ENCODE measurements at regions not wholly inside any gene's neighbourhood (a gene's known extent, or its start where the extent isn't known, plus 50 kb on each side); places are given as distances from the start of the nearest gene placed in this dataset.

DNA sequence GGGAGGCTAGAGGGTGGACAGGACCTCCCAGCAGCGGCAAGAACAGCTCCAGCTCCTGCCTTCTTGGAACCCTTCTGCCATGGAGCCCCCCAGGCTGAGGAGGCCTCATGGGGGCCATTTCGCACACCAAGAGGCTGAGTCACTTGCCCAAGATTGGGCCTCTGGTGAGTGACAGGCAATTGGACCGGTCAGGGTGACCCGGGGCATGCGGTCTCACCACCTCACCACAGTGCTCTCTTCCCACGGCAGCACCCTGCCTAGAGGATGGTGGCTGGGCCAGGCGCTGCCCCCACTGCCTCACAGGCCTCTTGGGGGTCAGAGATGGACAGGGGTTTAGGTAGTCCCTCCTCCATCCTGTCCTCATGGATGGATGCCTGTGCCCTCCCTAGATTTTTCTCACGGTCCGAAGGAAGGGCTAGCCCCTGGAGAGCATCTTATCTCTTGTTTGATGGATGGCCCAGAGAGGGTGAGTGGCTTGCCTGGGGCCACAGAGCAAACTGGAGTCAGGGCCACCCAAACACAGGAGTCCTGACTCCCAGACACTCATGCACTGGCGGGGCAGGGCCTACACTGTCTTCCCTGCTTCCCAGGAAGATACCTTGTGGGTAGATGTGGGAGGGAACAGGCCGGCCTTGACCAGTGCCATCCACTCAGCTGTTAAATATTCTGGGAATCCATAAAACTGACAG is 119.2 kb downstream of the INHBB start:
- H3K4me3 ChIP-seq (ENCODE audit: low read length) = no peak overlapping the region
- peaks cover 100% of the 10 kb centered on the region for H3K27me3 ChIP-seq (ENCODE audit: control insufficient read depth, insufficient read depth, low read length)
- peaks cover 12% of the 10 kb centered on the region for H3K4me1 ChIP-seq (ENCODE audit: control insufficient read depth, low read depth, low read length)
- no peak overlapping the region for H3K27ac ChIP-seq (ENCODE audit: low read length)
- no peak overlapping the region for H3K9ac ChIP-seq (ENCODE audit: low read length)
- no peaks in the 10 kb centered on the region for H3K36me3 ChIP-seq (ENCODE audit: control insufficient read depth, low read depth, low read length)
- no peaks in the 10 kb centered on the region for H3K9me3 ChIP-seq (ENCODE audit: control insufficient read depth, low read depth, low read length)

DNA sequence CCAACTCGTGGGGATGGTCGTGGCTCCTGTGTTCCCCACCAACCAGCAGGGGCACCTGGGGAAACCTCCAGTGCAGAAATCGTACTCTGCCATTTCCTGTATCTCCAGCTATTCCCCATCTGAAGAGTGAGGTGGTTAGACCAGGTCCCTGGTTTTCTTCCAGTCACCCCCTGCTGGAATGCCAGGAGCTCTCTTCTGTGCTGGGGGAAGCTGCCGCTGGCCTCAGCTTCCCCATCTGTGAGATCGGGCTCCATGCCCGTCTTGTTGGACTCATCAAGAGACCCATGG is 119.7 kb downstream of the INHBB start:
- Histone ChIP-seq H3K9me3 (ENCODE audit: control insufficient read depth, low read depth, low read length) (no peaks in the 10 kb centered on the region), H3K4me1 (ENCODE audit: control insufficient read depth, low read depth, low read length) (peaks cover 12% of the 10 kb centered on the region), H3K27me3 (ENCODE audit: control insufficient read depth, insufficient read depth, low read length) (peaks cover 100% of the 10 kb centered on the region), H3K36me3 (ENCODE audit: control insufficient read depth, low read depth, low read length) (no peaks in the 10 kb centered on the region), H3K4me3 (ENCODE audit: low read length) (peak overlapping the region; percentile 4), H3K27ac (ENCODE audit: low read length) (no peak overlapping the region), H3K9ac (ENCODE audit: low read length) (no peak overlapping the region)

DNA sequence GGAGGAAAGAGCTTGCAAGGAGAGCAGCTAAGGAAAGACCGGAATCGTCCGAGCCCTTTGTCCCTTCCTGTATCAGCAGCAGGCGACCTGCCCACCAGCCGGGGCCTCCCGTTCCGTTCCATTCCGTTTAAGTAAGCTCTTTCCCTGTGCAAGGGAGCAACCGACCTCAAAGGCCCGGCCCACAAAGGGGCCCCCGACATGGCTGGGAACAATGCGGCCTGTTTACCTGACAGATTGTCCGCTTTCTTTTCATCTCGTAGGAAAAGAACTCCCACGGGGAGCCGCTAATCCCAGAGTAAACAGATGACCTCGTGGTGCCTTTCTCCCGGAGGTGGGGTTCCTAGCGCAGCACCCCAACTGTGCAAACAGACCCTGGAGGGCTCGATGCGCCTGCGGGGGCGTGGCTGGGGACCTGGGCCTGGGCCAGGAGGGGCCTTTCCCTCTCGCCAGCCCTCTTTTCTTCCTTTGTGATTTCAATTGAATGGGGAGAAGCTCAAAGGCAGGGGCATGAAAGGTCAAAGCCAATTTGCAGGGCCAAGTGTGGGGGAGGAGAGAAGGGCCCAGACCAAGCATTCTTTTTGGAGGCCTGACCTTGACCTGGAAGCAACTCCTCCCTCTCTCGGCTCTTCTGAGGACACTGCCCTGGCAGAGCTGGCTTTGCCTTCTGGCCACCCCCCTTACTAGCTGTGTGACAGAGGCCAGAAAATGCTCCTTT is 120.2 kb downstream of the INHBB start:
- Histone ChIP-seq H3K9ac (ENCODE audit: low read length) (no peak overlapping the region), H3K36me3 (ENCODE audit: control insufficient read depth, low read depth, low read length) (no peaks in the 10 kb centered on the region), H3K27ac (ENCODE audit: low read length) (no peak overlapping the region), H3K4me3 (ENCODE audit: low read length) (peak overlapping the region; percentile 4), H3K4me1 (ENCODE audit: control insufficient read depth, low read depth, low read length) (peaks cover 12% of the 10 kb centered on the region), H3K9me3 (ENCODE audit: control insufficient read depth, low read depth, low read length) (no peaks in the 10 kb centered on the region), H3K27me3 (ENCODE audit: control insufficient read depth, insufficient read depth, low read length) (peaks cover 100% of the 10 kb centered on the region)

DNA sequence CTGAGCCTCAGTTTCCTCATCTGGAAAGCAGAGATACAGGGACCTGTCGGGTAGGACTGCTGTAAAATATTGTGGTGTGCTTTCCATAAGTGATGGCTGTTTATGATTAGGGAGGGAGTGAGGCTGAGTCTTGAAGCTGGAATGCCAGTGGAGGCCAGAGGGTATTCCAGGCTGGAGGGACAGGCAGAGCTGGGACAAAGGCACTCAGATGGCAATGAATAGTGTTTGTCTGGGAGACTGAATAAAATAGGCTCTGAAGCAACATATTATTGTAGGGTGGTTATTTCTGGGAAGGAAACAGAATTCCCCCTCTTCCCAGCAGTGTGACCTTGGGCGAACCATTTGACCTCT is 120.7 kb downstream of the INHBB start:
- Histone ChIP-seq H3K4me3 (ENCODE audit: low read length) (peak overlapping the region; percentile 4), H3K9me3 (ENCODE audit: control insufficient read depth, low read depth, low read length) (no peaks in the 10 kb centered on the region), H3K27me3 (ENCODE audit: control insufficient read depth, insufficient read depth, low read length) (peaks cover 100% of the 10 kb centered on the region), H3K36me3 (ENCODE audit: control insufficient read depth, low read depth, low read length) (no peaks in the 10 kb centered on the region), H3K4me1 (ENCODE audit: control insufficient read depth, low read depth, low read length) (peaks cover 12% of the 10 kb centered on the region), H3K9ac (ENCODE audit: low read length) (no peak overlapping the region), H3K27ac (ENCODE audit: low read length) (no peak overlapping the region)

DNA sequence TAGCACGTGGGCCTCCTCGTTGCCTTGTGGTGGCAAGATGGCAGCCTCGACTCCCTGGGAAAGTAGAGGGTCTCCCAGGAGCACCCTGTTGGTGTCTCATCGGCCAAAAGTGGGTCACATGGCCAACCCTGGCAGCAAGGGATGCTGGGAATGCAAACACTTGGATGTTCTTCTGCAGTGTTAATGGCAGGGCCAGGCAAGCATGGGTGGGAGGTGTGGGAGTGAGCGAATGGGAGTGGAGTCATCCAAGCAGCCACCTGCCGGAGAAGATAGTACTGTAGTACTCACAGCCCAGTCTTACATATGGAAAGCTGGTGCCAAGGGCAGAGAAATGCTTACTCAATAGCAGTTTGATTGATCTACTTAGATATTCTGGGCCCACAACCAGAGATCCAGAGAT is 122.2 kb downstream of the INHBB start:
- peaks cover 100% of the 10 kb centered on the region for H3K27me3 ChIP-seq (ENCODE audit: control insufficient read depth, insufficient read depth, low read length)
- peaks cover 12% of the 10 kb centered on the region for H3K4me1 ChIP-seq (ENCODE audit: control insufficient read depth, low read depth, low read length)
- no peaks in the 10 kb centered on the region for H3K9me3 ChIP-seq (ENCODE audit: control insufficient read depth, low read depth, low read length)
- no peak overlapping the region for H3K9ac ChIP-seq (ENCODE audit: low read length)
- no peaks in the 10 kb centered on the region for H3K36me3 ChIP-seq (ENCODE audit: control insufficient read depth, low read depth, low read length)
- H3K4me3 ChIP-seq (ENCODE audit: low read length) = no peak overlapping the region
- H3K27ac ChIP-seq (ENCODE audit: low read length) = no peak overlapping the region

DNA sequence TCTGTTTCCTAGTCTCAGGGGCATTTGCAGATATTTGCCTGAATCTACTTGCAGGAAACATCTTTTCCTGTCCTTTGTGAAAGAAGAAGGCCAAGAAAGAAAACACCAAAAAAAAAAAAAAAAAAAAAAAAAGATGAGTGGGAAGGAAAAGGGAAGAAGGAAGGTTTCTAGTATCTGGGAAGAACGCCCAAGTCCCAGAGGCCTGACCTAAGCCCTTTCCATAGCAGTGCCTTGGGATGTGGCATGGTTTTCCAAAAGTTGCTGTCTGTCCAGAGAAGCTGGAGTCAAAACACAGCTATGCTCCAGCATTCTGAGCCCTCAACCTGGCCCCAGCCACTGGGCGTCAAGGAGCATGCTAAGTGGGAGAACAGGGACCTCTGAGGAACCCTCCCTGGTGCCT is 123.5 kb downstream of the INHBB start:
- no peaks in the 10 kb centered on the region for H3K9me3 ChIP-seq (ENCODE audit: control insufficient read depth, low read depth, low read length)
- no peak overlapping the region for H3K27ac ChIP-seq (ENCODE audit: low read length)
- no peak overlapping the region for H3K4me3 ChIP-seq (ENCODE audit: low read length)
- H3K4me1 ChIP-seq (ENCODE audit: control insufficient read depth, low read depth, low read length) = peaks cover 12% of the 10 kb centered on the region
- H3K9ac ChIP-seq (ENCODE audit: low read length) = no peak overlapping the region
- H3K36me3 ChIP-seq (ENCODE audit: control insufficient read depth, low read depth, low read length) = no peaks in the 10 kb centered on the region
- peaks cover 100% of the 10 kb centered on the region for H3K27me3 ChIP-seq (ENCODE audit: control insufficient read depth, insufficient read depth, low read length)

DNA sequence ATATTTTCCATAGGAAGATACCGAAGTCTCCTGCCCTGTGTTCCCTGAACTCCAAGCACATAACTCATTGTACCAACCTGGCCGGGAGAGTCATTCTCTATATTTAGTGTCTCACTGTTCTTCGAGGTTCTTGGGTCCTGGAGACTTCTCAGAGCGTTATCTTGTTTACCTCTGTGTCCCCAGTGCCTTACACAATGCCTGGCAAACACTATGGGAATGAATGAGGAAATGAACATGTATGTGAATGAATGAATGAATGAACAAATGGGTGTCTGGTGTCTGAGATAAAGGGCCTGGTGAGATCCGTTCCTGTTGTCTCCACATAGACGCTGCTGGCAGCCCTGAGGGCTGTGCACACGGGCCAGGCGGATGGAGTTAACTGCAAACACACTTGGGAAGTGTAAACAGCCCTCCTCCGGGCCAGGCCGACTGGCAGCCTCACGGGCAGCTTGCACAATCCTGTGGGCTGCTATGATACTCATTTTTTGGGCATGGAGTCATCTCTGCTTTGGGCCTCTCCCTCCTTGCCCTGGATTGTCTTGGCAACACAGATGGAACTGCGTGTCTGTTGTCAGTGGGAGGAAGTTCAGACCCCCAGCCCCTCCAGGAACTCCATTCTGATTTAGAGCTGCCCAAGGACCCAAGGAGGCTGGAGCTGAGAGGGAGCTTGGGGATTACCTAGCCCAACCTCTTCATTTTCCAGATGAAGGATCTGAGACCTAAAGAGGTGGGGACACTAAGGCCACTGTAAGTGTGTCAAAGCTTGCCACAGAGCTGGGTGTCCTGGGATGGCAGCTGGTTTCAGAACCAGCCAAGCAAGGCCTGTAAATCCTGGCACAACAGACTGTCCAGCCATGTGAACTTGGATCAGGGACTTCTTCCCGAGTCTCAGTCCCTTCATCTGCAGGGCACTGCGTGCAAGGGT is 124.4 kb downstream of the INHBB start:
- no peak overlapping the region for H3K27ac ChIP-seq (ENCODE audit: low read length)
- peaks cover 12% of the 10 kb centered on the region for H3K4me1 ChIP-seq (ENCODE audit: control insufficient read depth, low read depth, low read length)
- H3K27me3 ChIP-seq (ENCODE audit: control insufficient read depth, insufficient read depth, low read length) = peaks cover 98% of the 10 kb centered on the region
- H3K9ac ChIP-seq (ENCODE audit: low read length) = no peak overlapping the region
- H3K4me3 ChIP-seq (ENCODE audit: low read length) = no peak overlapping the region
- H3K36me3 ChIP-seq (ENCODE audit: control insufficient read depth, low read depth, low read length) = no peaks in the 10 kb centered on the region
- H3K9me3 ChIP-seq (ENCODE audit: control insufficient read depth, low read depth, low read length) = no peaks in the 10 kb centered on the region

DNA sequence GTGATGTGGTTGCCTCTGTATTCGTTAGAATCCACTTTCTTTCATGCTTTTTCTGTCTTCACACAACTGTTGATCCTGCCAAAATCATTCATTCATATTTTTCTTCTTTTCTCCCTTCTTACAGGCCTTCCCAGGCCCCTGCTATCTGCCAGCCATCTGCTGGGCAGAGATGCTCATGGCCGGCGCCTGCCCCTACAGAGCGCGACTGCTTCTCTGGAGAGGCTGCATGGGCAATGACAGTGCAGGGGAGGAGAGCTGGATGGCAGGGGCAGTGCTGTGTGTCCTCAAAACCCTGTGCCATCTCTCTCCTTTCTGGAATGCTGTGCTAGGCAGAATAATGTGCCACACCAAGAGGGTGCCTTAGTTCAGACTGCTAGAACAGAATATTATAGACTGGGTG is 125.2 kb downstream of the INHBB start:
- H3K9ac ChIP-seq (ENCODE audit: low read length) = no peak overlapping the region

DNA sequence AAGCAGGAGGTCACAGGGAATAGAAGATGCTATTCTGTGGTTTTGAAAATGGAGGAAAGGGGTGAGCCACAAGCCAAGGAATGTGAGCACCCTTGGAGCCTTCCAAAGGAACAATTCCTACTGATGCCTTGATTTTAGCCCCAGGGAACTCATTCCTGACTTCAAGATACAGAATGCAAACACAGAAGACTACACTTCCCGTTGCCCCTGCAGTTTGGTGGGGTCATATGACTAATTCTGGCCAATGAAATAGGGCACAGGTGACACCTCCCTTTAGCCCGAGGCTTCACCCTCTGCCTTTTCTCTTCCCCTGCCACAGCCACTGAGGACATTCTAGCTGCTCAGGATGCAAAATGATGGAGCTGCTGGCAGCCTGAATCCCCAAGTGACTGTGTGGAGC is 126.1 kb downstream of the INHBB start:
- no peak overlapping the region for H3K9ac ChIP-seq (ENCODE audit: low read length)
- H3K4me3 ChIP-seq (ENCODE audit: low read length) = no peak overlapping the region
- H3K9me3 ChIP-seq (ENCODE audit: control insufficient read depth, low read depth, low read length) = no peaks in the 10 kb centered on the region
- no peak overlapping the region for H3K27ac ChIP-seq (ENCODE audit: low read length)
- H3K27me3 ChIP-seq (ENCODE audit: control insufficient read depth, insufficient read depth, low read length) = peaks cover 89% of the 10 kb centered on the region
- no peaks in the 10 kb centered on the region for H3K4me1 ChIP-seq (ENCODE audit: control insufficient read depth, low read depth, low read length)
- H3K36me3 ChIP-seq (ENCODE audit: control insufficient read depth, low read depth, low read length) = no peaks in the 10 kb centered on the region

More for the DNA sequence above, 125.2 kb downstream of the INHBB start:
- H3K27me3 ChIP-seq (ENCODE audit: control insufficient read depth, insufficient read depth, low read length) = peaks cover 98% of the 10 kb centered on the region
- no peak overlapping the region for H3K27ac ChIP-seq (ENCODE audit: low read length)
- no peak overlapping the region for H3K4me3 ChIP-seq (ENCODE audit: low read length)
- peaks cover 6% of the 10 kb centered on the region for H3K4me1 ChIP-seq (ENCODE audit: control insufficient read depth, low read depth, low read length)
- no peaks in the 10 kb centered on the region for H3K36me3 ChIP-seq (ENCODE audit: control insufficient read depth, low read depth, low read length)
- H3K9me3 ChIP-seq (ENCODE audit: control insufficient read depth, low read depth, low read length) = no peaks in the 10 kb centered on the region

DNA sequence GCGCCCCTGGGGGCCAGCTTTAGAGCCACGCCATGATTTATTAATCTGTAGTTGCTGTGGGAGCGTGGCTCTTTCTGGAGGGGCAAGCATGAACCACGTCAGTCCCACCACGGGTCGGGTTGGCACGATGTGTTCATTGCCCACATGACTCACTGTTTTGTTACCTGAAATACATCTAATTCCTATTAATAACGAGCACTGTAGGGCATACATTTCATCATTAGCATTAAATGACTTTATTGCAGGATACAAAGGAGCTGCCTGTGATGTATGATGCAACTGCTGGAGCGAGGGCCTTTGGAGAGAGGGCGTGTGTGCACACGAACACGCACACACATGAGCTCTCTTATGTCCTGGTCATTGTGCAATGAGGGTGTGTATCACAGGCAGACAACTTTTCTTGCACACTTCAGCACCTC is 127.0 kb downstream of the INHBB start:
- no peak overlapping the region for H3K9ac ChIP-seq (ENCODE audit: low read length)
- no peaks in the 10 kb centered on the region for H3K36me3 ChIP-seq (ENCODE audit: control insufficient read depth, low read depth, low read length)
- no peaks in the 10 kb centered on the region for H3K4me1 ChIP-seq (ENCODE audit: control insufficient read depth, low read depth, low read length)
- no peaks in the 10 kb centered on the region for H3K9me3 ChIP-seq (ENCODE audit: control insufficient read depth, low read depth, low read length)
- H3K27ac ChIP-seq (ENCODE audit: low read length) = no peak overlapping the region
- no peak overlapping the region for H3K4me3 ChIP-seq (ENCODE audit: low read length)
- H3K27me3 ChIP-seq (ENCODE audit: control insufficient read depth, insufficient read depth, low read length) = peaks cover 80% of the 10 kb centered on the region

DNA sequence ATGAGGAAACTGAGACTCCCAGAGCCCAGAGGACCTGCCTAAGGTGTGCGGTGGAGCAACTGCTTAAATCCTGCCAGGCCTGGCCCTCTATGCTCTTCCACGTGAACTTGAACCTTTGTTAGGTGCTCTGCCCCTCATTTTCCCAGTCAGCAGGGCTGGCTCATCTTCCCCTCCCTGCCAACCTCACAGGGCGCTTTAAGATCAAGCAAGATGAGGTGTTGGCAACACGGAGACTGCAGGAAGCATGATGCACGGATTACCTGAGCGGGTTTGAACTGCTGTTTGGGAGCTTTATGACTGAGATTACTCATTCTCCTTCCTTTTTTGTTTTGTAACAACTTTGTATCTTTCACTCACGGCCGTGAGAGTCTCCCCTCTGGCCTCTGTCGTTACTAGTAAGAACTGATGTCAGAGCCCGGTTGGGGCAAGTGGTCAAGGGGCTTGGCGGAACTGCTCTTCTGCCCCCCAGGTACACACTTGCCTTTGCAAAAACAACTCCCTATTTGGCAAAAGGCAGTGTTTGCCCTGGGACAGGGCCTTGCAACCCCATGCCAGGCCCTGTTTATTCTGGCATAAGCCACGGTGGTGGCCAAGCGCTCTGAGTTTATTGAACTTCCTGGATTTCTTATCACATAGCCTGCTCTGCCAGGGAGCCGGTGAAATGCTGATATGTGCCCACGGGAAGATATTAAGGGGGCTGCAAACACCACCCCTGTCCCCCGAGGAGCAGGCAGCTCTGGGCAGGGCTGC is 127.8 kb downstream of the INHBB start:
- Histone ChIP-seq H3K9ac (ENCODE audit: low read length) (no peak overlapping the region), H3K4me3 (ENCODE audit: low read length) (no peak overlapping the region), H3K27me3 (ENCODE audit: control insufficient read depth, insufficient read depth, low read length) (peaks cover 72% of the 10 kb centered on the region), H3K9me3 (ENCODE audit: control insufficient read depth, low read depth, low read length) (no peaks in the 10 kb centered on the region), H3K36me3 (ENCODE audit: control insufficient read depth, low read depth, low read length) (no peaks in the 10 kb centered on the region), H3K4me1 (ENCODE audit: control insufficient read depth, low read depth, low read length) (no peaks in the 10 kb centered on the region), H3K27ac (ENCODE audit: low read length) (no peak overlapping the region)
